Sigmoid colon (tissue), 6 donors: ENCODE measurements at regions not wholly inside any gene's neighbourhood (a gene's known extent, or its start where the extent isn't known, plus 50 kb on each side); places are given as distances from the start of the nearest gene placed in this dataset.
A peak's percentile ranks its signal among the peaks of the same experiment; 100 is the strongest.

Source experiments
- DNase-seq: peaks from one replicate; pipeline ENCODE4 v3.0.0-alpha.2; 2019
- H3K27ac ChIP-seq, 4 donors: fragments of 200-600 bp; sonication (generic); one replicate each; pipeline ENCODE4 v1.5.1; 2016 to 2019; ENCODE audit warnings: mild to moderate bottlenecking in 1 of 4
- H3K27me3 ChIP-seq, 3 donors: fragments of 200-600 bp; sonication (generic); one replicate each; pipeline ENCODE4 v1.5.1; 2019; ENCODE audit warnings: mild to moderate bottlenecking in 1 of 3
- H3K36me3 ChIP-seq, 4 donors: fragments of 200-600 bp; sonication (generic); one replicate each; pipeline ENCODE4 v1.5.1; 2016 to 2019
- H3K4me1 ChIP-seq, 4 donors: fragments of 200-600 bp; sonication (generic); one replicate each; pipeline ENCODE4 v1.5.1; 2017 to 2019
- H3K4me3 ChIP-seq, 4 donors: fragments of 200-600 bp; sonication (generic); one replicate each; pipeline ENCODE4 v1.5.1; 2017 to 2019; ENCODE audit warnings: mild to moderate bottlenecking in 2 of 4, moderate library complexity in 1 of 4
- H3K9me3 ChIP-seq, 4 donors: fragments of 200-600 bp in 3 of 4; sonication (generic) in 3 of 4; one replicate each; pipeline versions ENCODE4 v1.5.1 to v1.6.1; 2013 to 2019
- EP300 ChIP-seq, 4 donors: sonication (generic); formaldehyde crosslinking; IDR thresholded peaks; one replicate each; pipeline ENCODE4 v1.6.1; 2017; ENCODE audit warnings: antibody characterized with exemption in 4 of 4
- POLR2A ChIP-seq, 2 donors: fragments of 450-650 bp; IDR thresholded peaks; one replicate each; pipeline ENCODE4 v1.6.1; 2016; ENCODE audit warnings: antibody characterized with exemption in 2 of 2, mild to moderate bottlenecking in 2 of 2, moderate library complexity in 2 of 2
- POLR2AphosphoS5 ChIP-seq, 4 donors: sonication (generic); formaldehyde crosslinking; IDR thresholded peaks; one replicate each; pipeline ENCODE4 v1.6.1; 2017; ENCODE audit warnings: antibody characterized with exemption in 4 of 4
- WGBS, 2 donors: extraction: QIAGEN DNeasy Blood & Tissue Kit; methylation state at CpG; one replicate each; pipeline ENCODE4 v1.1.7; 2013; 5-methylcytosine and 5-hydroxymethylcytosine counted together
- intact Hi-C: fragments of 100-400 bp; cut with DNase I; formaldehyde crosslinking; loops from one replicate; pipeline ENCODE4 v1.15.1; 2023
- TF ChIP-seq, protein P1 (sequence below), 4 experiments: fragments of 450-650 bp in 3 of 4; fragments of 200-600 bp in 1 of 4; IDR thresholded peaks; one replicate each; pipeline ENCODE4 v1.5.1; 2016 to 2019; ENCODE audit warnings: antibody characterized with exemption in 4 of 4, mild to moderate bottlenecking in 3 of 4, moderate library complexity in 2 of 4
- donor health status: healthy with polysubstance abuse.
- donor health status: healthy.

DNA sequence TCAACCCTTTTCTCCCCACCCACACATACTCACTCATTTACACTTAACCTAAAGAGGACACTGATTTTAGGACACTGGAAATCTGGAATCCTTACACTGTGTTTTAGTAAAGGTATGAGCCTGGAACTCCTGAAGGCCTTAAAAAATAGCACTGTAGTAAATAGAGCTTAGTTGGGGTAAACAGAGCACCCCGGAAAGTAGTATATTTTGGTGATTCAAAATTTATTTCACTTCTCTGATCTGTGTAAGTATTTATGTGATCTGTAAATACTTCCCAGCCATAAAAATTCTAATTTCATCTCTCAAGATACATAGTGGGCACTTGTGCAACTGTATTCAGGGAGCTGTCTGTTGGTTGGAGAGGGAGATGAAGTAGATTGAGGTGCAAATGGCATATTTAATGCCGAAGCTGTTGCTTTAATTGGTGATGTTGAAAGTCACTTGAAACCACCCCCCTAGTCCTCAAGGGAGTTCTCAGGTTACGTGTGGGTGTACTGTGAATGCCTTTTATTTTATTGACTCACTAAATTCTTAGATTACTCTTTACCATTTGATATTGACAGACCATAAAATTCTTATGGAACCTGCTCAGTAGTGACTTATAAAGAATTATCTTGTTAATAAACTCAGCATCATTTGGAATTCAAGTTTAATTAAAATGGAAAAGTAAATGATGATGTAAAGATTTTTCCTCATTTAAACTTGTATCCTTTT lies 154.9 kb downstream of the SOX4 start:
- TF ChIP-seq EP300 (IDR thresholded peaks at IDR 0.05) (no peak), POLR2A (IDR thresholded peaks at IDR 0.05) (no peak), POLR2AphosphoS5 (IDR thresholded peaks at IDR 0.05) (no peak)
- TF ChIP-seq, protein P1, sequence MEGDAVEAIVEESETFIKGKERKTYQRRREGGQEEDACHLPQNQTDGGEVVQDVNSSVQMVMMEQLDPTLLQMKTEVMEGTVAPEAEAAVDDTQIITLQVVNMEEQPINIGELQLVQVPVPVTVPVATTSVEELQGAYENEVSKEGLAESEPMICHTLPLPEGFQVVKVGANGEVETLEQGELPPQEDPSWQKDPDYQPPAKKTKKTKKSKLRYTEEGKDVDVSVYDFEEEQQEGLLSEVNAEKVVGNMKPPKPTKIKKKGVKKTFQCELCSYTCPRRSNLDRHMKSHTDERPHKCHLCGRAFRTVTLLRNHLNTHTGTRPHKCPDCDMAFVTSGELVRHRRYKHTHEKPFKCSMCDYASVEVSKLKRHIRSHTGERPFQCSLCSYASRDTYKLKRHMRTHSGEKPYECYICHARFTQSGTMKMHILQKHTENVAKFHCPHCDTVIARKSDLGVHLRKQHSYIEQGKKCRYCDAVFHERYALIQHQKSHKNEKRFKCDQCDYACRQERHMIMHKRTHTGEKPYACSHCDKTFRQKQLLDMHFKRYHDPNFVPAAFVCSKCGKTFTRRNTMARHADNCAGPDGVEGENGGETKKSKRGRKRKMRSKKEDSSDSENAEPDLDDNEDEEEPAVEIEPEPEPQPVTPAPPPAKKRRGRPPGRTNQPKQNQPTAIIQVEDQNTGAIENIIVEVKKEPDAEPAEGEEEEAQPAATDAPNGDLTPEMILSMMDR (IDR thresholded peaks at IDR 0.05), result no peak
- H3K9me3 ChIP-seq, result no peaks in the 10 kb centered on the region
- no peaks in the 10 kb centered on the region for H3K36me3 ChIP-seq
- intact Hi-C loops, result loop anchor here (5.0 kb wide), 1 partner anchor 81 kb away; no protein-coding TSS in a partner anchor
- H3K4me3 ChIP-seq, result no peak overlapping the region
- DNase-seq, result no peak
- 11 to 41% methylated on average over 3 of the region's 3 CpGs for WGBS, 2 donors
- peak overlapping the region in 3 of 4 donors; percentile 49 to 63 (median 60) for H3K27ac ChIP-seq
- H3K4me1 ChIP-seq, result peaks cover 0 to 53% (median 38%) of the 10 kb centered on the region in 4 donors
- no peaks in the 10 kb centered on the region for H3K27me3 ChIP-seq

DNA sequence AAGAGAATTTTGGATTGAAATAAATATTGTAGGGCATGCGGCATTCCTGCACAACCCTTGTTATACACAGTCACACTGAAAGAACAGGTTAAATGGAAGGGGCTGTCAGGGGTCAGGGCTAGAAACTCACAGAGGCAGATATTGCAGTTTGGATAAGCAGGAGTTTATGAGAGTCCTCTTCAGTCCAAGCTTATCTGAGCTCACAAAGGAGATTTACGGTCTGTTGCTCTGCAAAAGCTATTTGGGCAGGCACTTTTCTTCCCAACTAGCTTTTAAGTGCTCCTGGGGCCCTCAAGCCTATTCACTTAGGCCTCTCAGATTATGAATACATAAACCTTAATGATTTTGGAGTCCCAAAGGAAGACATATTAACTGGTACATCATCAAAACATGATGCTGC lies 156.2 kb downstream of the SOX4 start:
- no peaks in the 10 kb centered on the region for H3K27me3 ChIP-seq
- intact Hi-C loops, result loop anchor here (5.0 kb wide), 1 partner anchor 82 kb away; no protein-coding TSS in a partner anchor
- TF ChIP-seq POLR2A (IDR thresholded peaks at IDR 0.05) (no peak), EP300 (IDR thresholded peaks at IDR 0.05) (no peak), POLR2AphosphoS5 (IDR thresholded peaks at IDR 0.05) (no peak)
- TF ChIP-seq, protein P1 (IDR thresholded peaks at IDR 0.05), result no peak
- 60 to 82% methylated on average over 2 of the region's 2 CpGs for WGBS, 2 donors
- no peak overlapping the region for H3K4me3 ChIP-seq
- no peaks in the 10 kb centered on the region for H3K9me3 ChIP-seq
- peak overlapping the region in 3 of 4 donors; percentile 46 to 63 (median 60) for H3K27ac ChIP-seq
- peaks cover 0 to 66% (median 43%) of the 10 kb centered on the region in 4 donors for H3K4me1 ChIP-seq
- DNase-seq, result no peak
- H3K36me3 ChIP-seq, result no peaks in the 10 kb centered on the region

DNA sequence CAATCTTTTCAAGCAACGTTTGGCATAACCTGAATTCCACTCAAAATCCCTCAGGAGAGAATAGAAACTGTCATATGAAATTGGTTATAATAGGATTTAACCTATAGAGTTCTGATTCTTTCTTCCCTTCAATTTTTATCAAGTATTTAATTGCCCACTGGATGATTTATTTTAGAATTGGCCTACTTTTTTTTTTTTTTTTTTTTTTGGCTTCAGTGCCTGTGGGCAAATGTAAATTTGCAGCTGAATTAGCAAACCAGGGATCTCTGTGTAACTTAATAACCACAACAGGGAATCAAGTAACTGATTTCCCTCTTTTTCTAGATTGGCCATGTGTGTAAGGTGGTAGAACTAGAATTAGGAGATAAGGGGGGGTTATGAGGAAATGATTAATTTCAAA lies 157.0 kb downstream of the SOX4 start:
- TF ChIP-seq, protein P1 (IDR thresholded peaks at IDR 0.05), result no peak
- TF ChIP-seq POLR2A (IDR thresholded peaks at IDR 0.05) (no peak), EP300 (IDR thresholded peaks at IDR 0.05) (no peak), POLR2AphosphoS5 (IDR thresholded peaks at IDR 0.05) (no peak)
- Histone ChIP-seq H3K4me3 (no peak overlapping the region), H3K27me3 (no peaks in the 10 kb centered on the region), H3K36me3 (no peaks in the 10 kb centered on the region), H3K9me3 (no peaks in the 10 kb centered on the region), H3K4me1 (peaks cover 0 to 74% (median 46%) of the 10 kb centered on the region in 4 donors), H3K27ac (peak overlapping the region in 3 of 4 donors; percentile 46 to 63 (median 60))
- intact Hi-C loops, result no loop called here
- DNase-seq, result no peak
- 75 to 86% methylated on average over 1 of the region's 1 CpG for WGBS, 2 donors

DNA sequence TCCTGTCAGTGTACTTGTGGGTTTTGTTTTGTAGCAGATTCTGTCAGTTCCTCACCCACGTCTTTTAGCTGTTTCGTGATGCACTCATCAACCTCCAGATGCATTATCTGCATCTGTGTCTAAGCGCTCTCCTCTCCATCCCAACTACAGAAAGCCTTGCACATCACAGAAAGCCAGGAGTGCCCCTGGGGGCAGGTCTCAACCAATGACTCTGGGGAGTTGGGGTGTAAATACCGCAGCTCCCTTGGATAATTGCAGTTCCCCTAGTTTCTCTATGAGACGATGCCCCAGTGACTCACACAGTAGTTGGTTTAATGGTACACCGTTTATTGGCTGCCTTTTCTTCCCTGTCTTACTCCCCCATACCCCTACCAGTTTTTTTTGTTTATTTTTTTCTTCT lies 158.1 kb downstream of the SOX4 start:
- intact Hi-C loops, result no loop called here
- peaks cover 0 to 77% (median 47%) of the 10 kb centered on the region in 4 donors for H3K4me1 ChIP-seq
- no peaks in the 10 kb centered on the region for H3K9me3 ChIP-seq
- H3K27me3 ChIP-seq, result no peaks in the 10 kb centered on the region
- H3K36me3 ChIP-seq, result no peaks in the 10 kb centered on the region
- TF ChIP-seq POLR2AphosphoS5 (IDR thresholded peaks at IDR 0.05) (no peak), EP300 (IDR thresholded peaks at IDR 0.05) (no peak), POLR2A (IDR thresholded peaks at IDR 0.05) (no peak)
- TF ChIP-seq, protein P1 (IDR thresholded peaks at IDR 0.05), result no peak
- H3K27ac ChIP-seq, result peak overlapping the region in 2 of 4 donors; percentile 12 to 75
- no peak for DNase-seq
- WGBS, 2 donors, result 71 to 85% methylated on average over 6 of the region's 6 CpGs
- H3K4me3 ChIP-seq, result no peak overlapping the region
